Rectal smooth muscle tissue (tissue), 1 donor: ENCODE measurements at regions not wholly inside any gene's neighbourhood (a gene's known extent, or its start where the extent isn't known, plus 50 kb on each side); places are given as distances from the start of the nearest gene placed in this dataset.

Experiments
- H3K27ac ChIP-seq: one replicate; pipeline ENCODE4 v1.7.0; 2013; ENCODE audit warnings: low read depth, low read length, inconsistent platforms
- H3K27me3 ChIP-seq: one replicate; pipeline ENCODE4 v1.7.0; 2013; ENCODE audit warnings: low read length; ENCODE audit not compliant: control insufficient read depth, insufficient read depth
- H3K36me3 ChIP-seq: one replicate; pipeline ENCODE4 v1.7.0; 2013; ENCODE audit warnings: low read length; ENCODE audit not compliant: control insufficient read depth, insufficient read depth
- H3K4me1 ChIP-seq: one replicate; pipeline ENCODE4 v1.7.0; 2013; ENCODE audit warnings: low read length; ENCODE audit not compliant: control insufficient read depth, insufficient read depth
- H3K4me3 ChIP-seq: one replicate; pipeline ENCODE4 v1.7.0; 2013; ENCODE audit warnings: low read length
- H3K9ac ChIP-seq: one replicate; pipeline ENCODE4 v1.7.0; 2013; ENCODE audit warnings: low read length

GRCh38 chr17:79191270-79191934 is 116.8 kb downstream of the ENGASE start:
- H3K4me3 ChIP-seq = no peak overlapping the region
- H3K27ac ChIP-seq = no peak overlapping the region
- no peak overlapping the region for H3K9ac ChIP-seq
- peaks cover 10% of the 10 kb centered on the region for H3K27me3 ChIP-seq
- H3K36me3 ChIP-seq = no peaks in the 10 kb centered on the region
- no peaks in the 10 kb centered on the region for H3K4me1 ChIP-seq

DNA sequence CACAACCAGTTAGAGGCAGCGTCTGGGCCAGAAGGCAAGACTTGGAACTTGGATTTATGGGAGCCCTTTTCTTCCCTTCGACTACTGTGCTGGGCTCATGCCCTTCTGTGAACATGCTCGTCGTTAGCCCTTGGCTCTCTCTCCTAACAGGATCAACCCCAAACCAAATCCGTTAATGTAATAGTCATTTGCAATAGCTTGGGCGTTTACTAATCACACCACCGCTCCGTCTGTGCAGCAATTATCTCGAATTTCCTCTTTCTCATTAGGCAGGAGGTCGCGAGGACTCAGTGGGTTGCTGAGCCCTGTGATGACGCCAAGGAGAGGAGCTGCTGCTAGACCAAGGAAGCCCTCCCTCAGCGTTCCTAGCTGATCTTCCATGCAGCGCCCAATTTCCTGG is 114.7 kb downstream of the ENGASE start:
- Histone ChIP-seq H3K27ac (no peak overlapping the region), H3K9ac (no peak overlapping the region), H3K36me3 (no peaks in the 10 kb centered on the region), H3K4me3 (no peak overlapping the region), H3K4me1 (peaks cover 3% of the 10 kb centered on the region), H3K27me3 (peaks cover 21% of the 10 kb centered on the region)

- H3K4me3 ChIP-seq = no peak overlapping the region
- H3K27me3 ChIP-seq = peaks cover 21% of the 10 kb centered on the region
- H3K9ac ChIP-seq = no peak overlapping the region
- H3K4me1 ChIP-seq = peaks cover 7% of the 10 kb centered on the region
- H3K27ac ChIP-seq = no peak overlapping the region
- no peaks in the 10 kb centered on the region for H3K36me3 ChIP-seq
These were observed 114.1 kb downstream of the ENGASE start for GRCh38 chr17:79188685-79189084.

GRCh38 chr17:79188048-79188447 is 113.4 kb downstream of the ENGASE start:
- H3K36me3 ChIP-seq = no peaks in the 10 kb centered on the region
- H3K4me3 ChIP-seq = no peak overlapping the region
- H3K27me3 ChIP-seq = peaks cover 21% of the 10 kb centered on the region
- H3K9ac ChIP-seq = no peak overlapping the region
- H3K27ac ChIP-seq = no peak overlapping the region
- H3K4me1 ChIP-seq = peaks cover 7% of the 10 kb centered on the region

- no peaks in the 10 kb centered on the region for H3K36me3 ChIP-seq
- peaks cover 7% of the 10 kb centered on the region for H3K4me1 ChIP-seq
- H3K9ac ChIP-seq = no peak overlapping the region
- H3K27ac ChIP-seq = no peak overlapping the region
- H3K27me3 ChIP-seq = peaks cover 18% of the 10 kb centered on the region
- H3K4me3 ChIP-seq = no peak overlapping the region
These were observed 112.6 kb downstream of the ENGASE start for GRCh38 chr17:79187186-79187585.

GRCh38 chr17:79186406-79186805 is 111.8 kb downstream of the ENGASE start:
- Histone ChIP-seq H3K27me3 (peaks cover 13% of the 10 kb centered on the region), H3K36me3 (no peaks in the 10 kb centered on the region), H3K9ac (no peak overlapping the region), H3K27ac (no peak overlapping the region), H3K4me3 (no peak overlapping the region), H3K4me1 (peaks cover 7% of the 10 kb centered on the region)

DNA sequence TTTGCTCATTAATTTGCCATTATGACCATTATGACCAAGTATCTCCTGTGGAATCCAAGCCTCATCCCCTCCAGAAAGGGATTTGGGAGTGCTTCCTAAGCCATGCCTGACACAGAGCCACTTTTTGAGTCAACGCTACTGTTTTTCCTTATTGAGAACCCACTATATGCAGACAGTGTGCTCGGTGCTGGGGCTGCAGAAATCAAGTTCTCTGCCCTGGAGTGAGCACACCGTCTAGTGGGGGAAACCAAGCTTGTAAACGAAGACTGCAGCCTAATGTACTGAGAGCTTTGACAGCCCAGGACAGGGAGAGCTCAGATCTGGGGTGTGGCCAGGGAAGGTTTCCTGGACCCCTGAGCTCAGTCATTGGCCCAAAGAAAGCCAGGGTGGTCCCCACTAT is 111.0 kb downstream of the ENGASE start:
- Histone ChIP-seq H3K4me1 (peaks cover 7% of the 10 kb centered on the region), H3K9ac (no peak overlapping the region), H3K27me3 (peaks cover 12% of the 10 kb centered on the region), H3K36me3 (no peaks in the 10 kb centered on the region), H3K27ac (no peak overlapping the region), H3K4me3 (no peak overlapping the region)

DNA sequence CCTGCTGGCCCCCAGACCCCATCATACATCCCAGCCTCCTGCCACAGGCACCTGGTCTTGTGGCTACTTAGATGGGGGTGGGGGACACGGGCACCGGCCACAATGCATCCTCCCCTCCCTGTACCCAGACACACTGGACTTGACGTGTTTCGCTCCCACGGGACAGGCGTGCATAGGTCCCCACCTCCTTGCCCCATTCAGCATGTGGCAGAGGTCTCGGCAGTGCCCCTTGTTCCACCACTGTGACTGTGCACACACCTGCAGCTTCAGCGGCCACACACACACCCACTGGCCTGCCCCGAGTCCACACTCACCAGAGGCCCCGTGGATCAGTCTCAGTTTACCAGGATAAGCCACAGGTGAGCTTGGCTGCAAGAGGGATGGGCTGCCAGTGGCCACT is 109.6 kb downstream of the ENGASE start:
- H3K36me3 ChIP-seq = no peaks in the 10 kb centered on the region
- no peak overlapping the region for H3K27ac ChIP-seq
- H3K9ac ChIP-seq = no peak overlapping the region
- peak overlapping the region; percentile 20 for H3K4me3 ChIP-seq
- peaks cover 7% of the 10 kb centered on the region for H3K4me1 ChIP-seq
- H3K27me3 ChIP-seq = peaks cover 11% of the 10 kb centered on the region

- H3K4me3 ChIP-seq = peak overlapping the region; percentile 20
- H3K27me3 ChIP-seq = peaks cover 11% of the 10 kb centered on the region
- no peaks in the 10 kb centered on the region for H3K36me3 ChIP-seq
- H3K27ac ChIP-seq = no peak overlapping the region
- peaks cover 7% of the 10 kb centered on the region for H3K4me1 ChIP-seq
- no peak overlapping the region for H3K9ac ChIP-seq
These were observed 108.9 kb downstream of the ENGASE start for GRCh38 chr17:79183293-79184158.

DNA sequence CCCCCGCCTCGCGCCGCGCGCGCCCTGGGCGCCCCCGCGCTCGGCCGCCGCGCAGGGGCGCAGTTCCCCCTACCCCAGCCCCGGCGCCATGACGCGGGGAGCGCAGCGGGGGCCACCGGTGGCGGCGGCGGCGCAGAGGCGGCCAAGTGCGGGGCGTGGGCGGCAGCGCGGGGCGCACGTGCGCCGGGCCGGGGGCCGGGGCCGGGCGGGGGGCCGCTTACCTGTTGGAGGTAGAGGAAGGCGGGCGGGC is 108.3 kb downstream of the ENGASE start:
- peaks cover 7% of the 10 kb centered on the region for H3K4me1 ChIP-seq
- no peak overlapping the region for H3K4me3 ChIP-seq
- no peak overlapping the region for H3K9ac ChIP-seq
- H3K36me3 ChIP-seq = no peaks in the 10 kb centered on the region
- H3K27ac ChIP-seq = no peak overlapping the region
- peaks cover 11% of the 10 kb centered on the region for H3K27me3 ChIP-seq

DNA sequence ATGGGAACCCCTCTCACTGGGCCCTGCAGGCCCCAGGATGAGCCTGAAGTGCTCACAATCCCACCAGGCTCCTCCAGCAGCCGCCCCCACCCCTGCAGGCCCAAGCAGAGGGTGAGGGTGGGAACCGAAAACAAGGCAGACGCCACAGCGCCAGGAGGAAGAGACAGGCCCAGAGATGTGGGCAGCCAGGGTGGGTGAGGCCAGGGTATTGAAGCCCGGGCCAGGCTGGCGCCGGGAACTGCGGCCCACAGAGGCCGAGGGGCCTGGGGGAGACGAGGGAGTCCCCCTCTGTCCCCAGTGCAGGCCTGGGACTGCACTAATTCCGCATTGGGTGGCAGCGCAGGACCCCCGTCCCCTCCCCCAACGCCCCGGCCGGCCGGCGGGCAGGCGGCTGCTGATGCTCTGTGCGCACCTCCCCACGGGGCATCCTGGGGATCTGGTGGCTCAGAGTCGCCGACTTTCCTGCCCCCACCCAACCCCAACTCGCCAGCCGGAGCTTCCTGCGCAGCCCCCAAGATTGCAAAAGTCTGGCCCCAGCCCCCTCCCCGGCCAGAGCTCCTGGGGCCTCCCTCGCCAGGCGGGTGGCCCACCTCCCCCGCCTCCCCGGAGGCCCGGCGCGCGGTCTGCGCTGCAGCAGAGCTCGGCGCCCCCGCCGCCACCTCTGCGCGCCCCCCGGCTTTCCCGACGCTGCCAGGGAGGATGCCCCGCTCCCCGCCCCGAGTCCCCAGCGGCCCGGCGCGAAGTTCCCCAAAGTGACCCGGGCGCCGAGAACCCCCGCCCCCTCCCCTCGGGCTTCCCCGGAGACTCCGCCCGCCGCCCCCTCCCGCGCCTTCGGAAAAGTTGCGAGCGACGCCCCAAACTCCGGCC is 107.8 kb downstream of the ENGASE start:
- Histone ChIP-seq H3K4me1 (peaks cover 7% of the 10 kb centered on the region), H3K27me3 (peaks cover 11% of the 10 kb centered on the region), H3K36me3 (no peaks in the 10 kb centered on the region), H3K4me3 (no peak overlapping the region), H3K27ac (no peak overlapping the region), H3K9ac (no peak overlapping the region)

DNA sequence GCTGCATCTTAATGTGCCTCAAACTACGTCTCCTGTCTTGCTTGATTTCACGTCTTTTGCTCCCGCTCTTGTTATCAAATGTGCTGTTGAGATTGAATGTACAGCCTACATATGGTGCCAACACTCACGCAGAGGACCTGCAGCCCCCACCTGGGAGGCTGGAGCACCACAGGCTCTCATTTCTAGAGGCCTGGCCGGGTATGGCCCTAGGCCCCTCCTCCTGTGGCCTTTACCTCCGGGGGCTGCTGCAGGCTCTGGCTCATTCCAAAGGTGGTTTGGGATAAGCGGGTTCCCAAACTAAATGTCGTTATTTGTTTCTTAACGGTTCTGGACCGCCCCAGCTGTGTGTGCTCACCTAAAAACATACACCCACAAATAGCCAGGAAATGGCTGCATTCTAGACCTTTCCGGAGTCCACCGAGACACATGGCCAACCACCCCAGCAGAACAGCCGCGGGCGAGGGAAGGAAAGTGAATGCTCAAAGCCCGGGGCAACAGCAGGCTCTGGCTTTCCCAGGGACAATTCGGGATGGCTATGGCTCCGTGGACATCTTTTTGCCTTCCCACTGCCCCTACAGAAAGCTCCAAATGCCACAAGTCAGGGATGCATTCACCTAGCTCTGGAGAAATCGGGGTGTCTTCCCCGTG is 105.9 kb downstream of the ENGASE start:
- no peaks in the 10 kb centered on the region for H3K36me3 ChIP-seq
- no peak overlapping the region for H3K4me3 ChIP-seq
- peaks cover 10% of the 10 kb centered on the region for H3K27me3 ChIP-seq
- no peak overlapping the region for H3K9ac ChIP-seq
- H3K4me1 ChIP-seq = peaks cover 7% of the 10 kb centered on the region
- H3K27ac ChIP-seq = no peak overlapping the region
